ENCODE measurements at regions not wholly inside any gene's neighbourhood (a gene's known extent, or its start where the extent isn't known, plus 50 kb on each side); places are given as distances from the start of the nearest gene placed in this dataset.
A peak's percentile ranks its signal among the peaks of the same experiment; 100 is the strongest.

DNA sequence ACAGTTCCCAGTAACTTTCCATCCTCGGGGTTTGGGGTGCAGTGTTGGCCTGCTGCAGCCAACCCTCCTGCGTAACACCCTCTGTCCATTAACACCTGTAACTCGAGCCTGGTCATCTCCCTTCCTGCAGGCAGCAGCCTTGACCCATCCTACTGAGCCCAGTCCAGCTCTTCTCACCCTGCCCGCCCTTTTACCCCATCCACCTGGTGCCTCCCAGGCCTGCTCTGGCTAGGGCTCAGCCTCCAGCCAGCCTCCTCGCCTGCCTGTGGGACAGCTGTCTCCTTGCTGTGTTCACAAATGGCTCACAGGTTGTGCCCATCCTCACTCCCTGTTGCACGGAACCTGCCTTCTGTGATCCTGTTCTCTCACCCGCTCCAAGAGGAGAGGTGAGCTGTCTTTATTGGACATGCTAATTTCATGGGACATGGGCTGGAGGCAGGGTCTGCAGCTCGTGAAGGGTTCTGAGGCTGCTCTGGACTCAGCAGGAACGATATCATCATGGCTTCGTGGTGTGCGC lies 277.2 kb upstream of the TCERG1L start:
- DNase-seq = no peak

DNA sequence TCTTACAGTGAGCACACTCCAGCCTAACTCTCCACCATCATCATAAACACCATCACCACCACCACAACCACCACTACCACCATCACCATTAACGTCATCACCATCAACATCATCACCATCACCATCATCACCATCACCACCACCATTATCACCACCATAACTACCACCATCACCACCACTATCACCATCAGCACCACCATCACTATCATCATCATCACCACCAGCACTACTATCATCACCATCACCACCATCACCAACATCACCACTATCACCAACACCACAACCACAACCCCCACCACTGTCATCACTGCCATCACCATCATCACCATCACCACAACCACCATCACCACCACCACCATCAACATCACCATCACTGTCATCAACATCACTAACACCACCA lies 279.0 kb upstream of the TCERG1L start:
- DNase-seq = no peak

DNA sequence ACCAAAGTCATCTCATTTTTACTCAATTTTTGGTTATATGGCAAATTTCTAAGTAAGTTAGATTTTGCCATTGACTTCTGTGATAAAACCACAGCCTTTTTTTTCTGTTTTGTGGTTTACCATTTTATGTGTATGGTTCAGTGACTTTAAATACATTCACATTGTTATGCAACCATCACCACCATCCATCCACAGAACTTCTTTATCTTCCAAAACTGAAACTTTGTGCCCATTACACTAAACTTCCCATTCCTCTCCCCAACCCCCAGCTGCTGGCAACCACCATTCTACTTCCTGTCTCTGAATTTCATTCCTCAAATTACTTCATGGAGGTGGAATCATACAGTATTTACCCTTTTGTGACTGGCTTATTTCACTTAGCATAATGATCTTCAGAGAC lies 280.4 kb upstream of the TCERG1L start:
- DNase-seq = no peak

DNA sequence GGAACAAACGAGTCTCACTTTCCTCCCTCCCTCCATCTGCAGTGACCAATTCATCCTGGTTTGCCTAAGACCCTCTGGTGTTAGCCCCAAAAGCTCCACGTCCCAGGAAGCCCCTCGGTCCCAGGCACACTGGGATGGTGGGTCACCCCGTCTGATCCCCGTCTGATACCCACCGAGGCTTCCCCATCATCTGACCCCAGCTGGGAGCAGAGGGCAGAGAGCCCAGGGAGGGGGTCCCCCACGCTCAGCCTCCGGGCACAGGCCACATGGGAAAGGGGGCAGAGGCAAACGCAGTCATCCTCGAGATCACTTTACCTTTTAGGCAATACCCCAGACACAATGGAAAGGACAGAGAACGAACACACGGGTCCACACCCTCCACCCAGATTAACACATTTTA lies 291.6 kb upstream of the PPP2R2D start:
- DNase-seq = no peak

DNA sequence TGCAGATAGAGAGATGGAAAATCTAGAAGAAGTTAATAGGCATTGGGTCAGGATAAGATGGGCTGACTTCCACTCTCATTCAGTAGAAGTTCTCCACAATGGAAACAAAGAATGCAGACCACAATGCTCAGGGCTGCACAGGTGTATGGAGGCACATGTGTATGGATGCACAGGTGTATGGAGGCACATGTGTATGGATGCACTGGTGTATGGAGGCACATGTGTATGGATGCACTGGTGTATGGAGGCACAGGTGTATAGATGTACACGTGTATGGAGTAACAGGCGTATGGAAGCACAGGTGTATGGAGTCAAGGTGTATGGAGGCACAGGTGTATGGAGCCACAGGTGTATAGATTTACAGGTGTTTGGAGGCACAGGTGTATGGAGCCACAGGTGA lies 285.7 kb upstream of the PPP2R2D start:
- DNase-seq = no peak

DNA sequence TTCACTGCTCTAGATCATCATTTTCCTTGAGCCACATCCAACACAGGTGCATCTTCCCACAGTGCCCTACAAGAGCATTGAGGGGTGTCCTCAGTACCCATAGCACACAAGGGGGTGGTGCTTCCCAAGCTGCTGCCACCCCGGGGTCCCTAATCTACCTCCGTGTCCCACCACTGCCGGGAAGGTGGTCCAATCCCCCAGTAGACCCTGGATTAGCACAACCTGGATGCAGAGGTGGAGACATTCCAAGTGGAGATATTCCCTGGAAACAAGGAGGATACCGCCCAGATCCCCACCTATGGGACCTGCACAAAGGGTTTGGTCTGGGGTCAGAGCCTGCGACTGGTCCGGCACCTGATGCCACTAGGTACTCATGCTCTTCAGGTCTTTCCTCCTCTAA lies 284.8 kb upstream of the PPP2R2D start:
- no peak for DNase-seq

DNA sequence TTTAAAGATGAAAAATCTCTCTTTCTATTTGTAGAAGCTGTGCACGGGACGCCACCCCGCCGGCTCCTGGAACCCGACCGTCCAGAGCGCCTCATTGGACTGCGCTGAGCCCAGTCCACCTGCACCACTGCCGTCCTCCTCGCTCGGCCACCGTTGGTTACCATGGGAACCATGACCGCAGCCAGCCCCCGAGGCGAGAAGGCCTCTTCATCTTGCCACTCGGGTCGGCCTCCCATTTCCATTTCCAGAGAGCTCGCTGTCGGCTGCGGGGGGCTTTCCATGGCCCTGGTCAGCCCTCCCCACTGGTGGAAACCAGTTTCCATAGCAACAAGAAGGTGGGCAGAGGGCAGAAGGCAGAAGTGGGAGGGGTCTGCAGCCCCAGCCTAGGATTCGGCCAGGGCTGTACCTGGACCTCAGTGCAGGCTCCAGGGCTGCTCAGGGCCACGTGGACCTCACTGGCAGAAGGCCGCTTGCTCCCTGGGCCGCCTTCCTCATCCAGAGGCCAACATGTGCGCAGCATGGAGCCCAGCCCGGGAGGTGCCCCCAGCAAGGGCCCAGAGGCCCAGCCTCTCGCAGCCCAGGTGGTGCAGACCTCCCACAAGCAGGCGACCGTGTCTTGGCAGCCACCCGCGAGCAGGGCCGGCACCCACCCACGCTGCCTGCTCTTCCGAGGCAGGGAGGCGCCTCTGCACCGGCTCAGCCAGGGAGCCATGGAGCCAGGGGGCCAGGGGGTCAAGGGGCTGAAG lies 283.5 kb upstream of the PPP2R2D start:
- no peak for DNase-seq

DNA sequence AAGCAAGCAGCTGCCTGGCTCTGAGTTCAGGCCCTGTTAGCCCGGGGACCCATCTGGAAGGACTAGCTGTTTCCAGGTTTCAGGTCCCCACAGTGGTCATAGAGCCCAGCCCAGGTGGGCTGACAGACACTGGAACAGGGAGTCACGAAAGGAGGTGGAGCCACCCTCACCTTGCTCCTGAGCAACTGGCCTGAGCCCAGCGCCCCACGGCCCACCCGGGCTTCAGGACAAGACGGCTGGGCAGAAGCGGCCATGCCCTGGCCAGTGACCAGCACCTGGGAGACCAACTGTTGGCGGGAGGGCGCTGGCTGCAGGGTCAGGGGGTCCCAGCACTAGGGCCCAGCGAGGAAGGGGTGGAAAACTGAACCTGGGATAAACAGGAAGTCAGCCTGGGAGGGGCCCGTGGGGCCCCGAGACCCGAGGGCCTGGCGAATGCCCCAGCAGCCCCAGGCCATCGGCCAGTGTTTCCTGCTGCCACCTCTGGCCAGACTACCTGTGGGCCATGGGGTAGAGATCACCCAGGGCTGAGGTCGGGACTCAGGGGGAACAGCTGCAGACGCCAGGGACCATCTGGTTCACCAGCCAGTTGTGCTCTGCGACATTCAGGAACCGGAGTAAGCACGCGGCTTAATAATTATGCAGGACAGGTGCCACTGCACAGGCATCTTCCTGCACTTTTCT lies 282.1 kb upstream of the PPP2R2D start:
- no peak for DNase-seq

DNA sequence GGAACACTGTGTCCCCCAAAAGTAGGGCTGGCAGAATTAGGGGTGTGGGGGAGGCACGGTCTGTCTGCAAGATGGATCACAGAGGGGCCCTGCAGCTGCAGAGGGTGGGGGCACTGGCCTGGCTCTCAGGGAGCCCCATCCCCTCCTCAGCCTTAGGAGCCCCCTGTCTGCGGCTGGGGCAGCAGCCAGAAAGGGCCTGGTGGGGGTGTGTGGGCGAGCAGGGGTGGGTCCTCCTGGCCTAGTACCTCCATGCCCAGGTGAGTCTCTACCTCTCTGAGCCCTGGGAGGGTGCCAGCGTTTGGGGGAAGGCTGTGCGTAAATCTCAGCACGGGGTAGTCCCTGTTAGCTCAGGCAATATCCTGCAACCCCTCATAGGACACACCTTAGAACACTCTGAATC lies 280.5 kb upstream of the PPP2R2D start:
- no peak for DNase-seq

DNA sequence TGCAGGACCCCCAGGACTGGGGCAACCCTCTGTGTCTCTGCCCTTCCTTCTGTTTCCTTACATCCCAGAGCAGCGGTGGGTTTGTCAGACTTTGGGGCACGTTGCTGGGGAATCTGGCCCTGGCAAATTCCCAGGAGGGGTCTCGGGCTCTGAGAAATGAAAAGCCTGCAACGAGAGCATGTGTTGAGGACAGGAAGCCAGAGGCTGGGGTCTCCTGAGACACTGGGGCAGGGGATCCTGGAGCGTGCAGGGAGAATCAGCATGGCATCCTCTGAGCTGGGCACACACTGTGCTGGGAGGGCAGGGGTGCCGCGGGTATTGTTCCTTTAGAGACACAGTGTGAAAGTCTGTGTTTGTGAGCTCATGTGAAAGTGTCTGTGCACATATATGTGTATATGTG lies 279.9 kb upstream of the PPP2R2D start:
- DNase-seq = no peak

DNA sequence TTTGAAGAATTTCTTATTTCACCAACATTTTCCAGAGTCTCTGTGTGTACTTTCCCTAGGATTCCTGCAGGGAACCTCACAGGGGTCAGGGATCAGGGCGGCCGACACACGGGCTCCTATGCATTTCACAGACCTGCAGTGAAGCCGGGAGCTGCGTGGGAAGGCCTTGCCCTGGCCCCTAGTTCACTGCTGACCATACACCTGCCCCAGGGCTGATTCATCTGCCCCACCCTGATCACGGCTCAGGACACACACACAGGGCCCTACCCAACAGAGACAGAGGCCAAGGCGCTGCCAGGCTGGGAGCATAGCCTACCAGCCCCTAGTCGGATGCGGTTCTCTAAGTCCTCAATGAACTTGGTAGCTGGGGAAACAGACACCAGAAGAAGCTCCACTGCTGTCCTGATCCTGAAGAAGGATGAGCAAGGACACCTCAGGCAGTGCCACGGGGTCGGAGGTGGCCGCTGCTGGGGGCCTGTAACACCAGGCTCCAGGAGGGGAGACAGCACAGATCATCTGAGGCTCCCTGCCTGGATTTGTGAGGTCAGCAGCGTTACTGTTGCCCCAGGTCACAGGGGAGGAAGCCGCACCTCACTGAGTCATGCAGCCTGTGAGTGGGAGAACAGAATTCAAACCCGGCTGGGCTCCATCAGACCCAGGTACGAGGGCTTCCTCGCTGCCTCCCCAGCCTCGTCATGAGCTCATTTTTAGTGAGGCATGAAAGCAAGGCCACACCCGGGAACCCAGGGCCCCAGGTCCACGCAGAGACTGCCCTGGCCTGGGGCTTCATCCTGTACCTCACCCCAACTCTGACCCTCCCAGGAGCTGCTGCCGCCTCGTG lies 278.8 kb upstream of the PPP2R2D start:
- no peak for DNase-seq

DNA sequence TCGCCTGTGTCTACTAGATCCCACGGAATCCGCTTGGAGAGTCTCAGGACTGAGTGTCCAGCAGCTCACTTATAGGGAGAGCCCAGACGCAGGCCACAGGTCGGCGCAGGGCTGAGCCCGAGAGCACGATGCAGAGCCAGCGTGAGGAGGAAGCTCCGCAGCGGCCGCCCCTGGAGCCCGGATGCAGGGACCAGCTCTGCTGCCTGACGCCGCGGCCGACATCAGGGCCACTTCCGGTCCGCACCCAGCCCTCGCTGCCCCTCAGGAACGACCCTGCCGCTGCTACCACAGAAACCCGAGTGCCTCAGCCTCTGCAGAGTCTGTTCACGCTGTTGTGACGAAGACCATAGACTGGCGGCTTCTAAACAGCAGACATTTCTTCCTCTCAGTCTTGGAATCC lies 275.8 kb upstream of the PPP2R2D start:
- no peak for DNase-seq

DNA sequence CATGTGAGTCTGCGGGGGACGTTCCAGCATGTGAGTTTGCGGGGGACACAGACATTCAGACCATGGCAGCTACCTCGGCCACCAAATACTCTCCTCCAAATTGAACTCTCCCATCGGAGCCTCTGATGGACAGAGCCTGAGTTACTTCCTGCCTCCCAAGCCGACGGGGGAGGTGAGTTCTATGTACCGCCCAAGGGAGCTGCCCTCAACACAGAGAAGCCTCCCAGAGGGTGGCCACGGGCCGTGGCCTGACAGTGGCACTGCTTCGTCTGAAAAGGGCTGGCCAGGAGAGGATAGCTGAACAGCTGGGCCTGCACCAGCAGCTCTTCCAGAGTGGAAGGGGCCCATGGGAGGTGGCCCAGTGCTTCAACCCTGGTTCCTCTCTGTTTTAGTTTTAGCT lies 274.5 kb upstream of the PPP2R2D start:
- DNase-seq = no peak

DNA sequence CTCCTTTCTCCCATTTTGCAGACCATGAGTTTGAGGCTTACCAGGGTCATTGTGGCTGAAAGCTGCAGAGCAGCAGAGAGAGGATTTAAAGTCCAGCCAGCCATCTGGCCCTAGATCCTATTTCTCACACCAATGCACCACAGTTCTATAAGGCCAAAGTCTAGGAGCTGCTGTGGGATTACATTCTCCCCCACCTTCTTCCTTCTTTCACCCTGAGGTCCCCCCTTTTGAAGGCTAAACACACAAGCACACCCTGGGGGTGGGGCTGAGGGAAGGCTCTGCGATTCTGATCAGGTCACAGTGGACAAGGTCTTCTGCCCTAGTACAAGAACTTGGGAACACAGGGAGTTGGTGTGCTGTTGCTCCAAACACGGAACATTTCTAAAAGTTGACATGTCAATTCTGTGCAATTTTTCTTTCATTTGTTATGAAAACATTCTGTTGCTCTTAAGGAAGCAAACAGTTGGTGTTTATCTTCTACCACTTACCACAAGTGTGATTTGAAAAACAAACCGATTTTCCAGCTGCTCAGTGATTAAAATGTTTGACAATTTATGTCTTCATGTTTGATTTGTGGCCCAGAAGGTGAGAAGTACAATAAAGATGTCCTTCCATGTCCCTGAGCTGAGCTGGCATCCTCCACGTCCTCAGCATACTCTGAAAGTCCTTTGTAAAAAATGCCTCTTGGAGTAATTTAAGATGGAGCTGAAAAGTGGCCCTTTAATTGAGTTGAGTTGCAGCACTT lies 271.6 kb upstream of the PPP2R2D start:
- no peak for DNase-seq

DNA sequence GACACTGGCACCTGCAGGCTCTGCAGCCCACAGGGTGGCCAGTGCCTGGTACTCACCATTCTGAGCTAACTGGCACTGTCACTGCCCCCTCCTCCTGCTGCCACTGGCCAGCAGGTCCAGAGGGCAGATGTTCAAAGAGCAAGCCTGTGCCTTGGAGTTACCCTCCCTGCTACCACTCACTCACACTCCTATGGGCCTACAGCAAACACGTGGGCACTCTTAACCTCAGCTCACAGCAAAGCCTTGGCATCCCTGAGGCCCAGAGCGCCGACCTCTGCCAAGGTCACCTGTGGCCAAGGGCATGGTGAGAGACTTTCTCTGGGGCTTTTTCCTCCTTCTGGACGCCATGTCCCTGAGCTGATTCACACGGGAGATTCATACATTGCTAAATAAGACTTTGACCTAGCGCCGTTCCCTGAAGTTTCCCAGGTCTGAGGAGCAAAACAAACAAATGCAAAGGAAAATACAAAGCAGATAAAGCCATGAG lies 270.0 kb upstream of the PPP2R2D start:
- no peak for DNase-seq

DNA sequence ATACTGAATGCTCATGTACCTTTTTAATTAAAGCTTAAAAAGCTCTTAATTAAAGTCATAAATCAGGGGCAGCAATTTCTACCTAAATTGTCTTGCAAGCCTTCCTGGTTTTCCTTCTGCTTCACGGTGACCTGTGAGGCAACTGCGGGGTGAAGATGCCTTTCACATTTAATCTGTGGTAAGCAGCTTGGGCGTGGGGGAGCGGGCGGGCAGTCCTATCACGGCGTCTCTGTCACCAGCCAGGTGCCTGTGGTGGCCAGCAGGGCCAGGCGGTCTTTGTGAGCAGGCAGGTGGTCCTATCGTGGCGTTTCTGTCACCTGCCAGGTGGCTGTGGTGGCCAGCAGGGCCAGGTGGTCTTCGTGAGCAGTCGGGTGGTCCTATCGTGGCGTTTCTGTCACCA lies 269.2 kb upstream of the PPP2R2D start:
- DNase-seq = no peak

DNA sequence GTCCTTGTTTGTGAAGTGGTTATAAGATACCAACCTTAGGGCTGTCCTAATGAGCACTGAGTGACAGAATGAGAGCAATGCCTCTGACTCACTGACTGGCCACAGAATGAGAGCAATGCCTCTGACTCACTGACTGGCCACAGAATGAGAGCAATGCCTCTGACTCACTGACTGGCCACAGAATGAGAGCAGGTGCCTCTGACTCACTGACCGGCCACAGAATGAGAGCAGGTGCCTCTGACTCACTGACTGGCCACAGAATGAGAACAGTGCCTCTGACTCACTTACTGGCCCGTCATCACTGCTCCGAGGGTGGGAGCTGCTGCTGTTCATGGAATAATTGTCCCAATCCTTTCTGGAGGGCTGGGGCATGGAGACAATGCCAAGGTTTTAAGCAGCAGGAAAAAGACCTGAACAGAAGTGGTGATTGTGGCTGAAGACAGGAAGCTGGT lies 265.2 kb upstream of the PPP2R2D start:
- DNase-seq = peak; percentile 9

DNA sequence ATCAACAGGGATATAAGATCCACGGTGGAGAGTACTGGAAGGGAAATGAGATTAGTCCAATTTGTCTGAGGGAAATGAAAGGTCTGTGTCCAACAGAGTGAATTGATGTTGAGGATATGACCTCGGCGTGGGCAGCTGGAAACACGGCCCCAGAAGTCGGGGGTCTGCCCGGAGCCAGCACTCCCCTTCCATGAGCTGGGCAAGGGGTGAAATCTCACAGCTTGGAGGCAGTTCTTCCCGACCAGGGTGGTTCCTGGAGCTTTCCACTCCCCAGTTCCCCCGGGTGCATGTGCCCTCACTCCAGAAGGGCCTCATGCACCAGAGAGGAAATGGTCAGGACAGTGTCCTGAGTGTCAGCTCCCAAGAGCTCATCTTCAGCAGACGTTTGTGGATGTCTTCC lies 264.7 kb upstream of the PPP2R2D start:
- no peak for DNase-seq

DNA sequence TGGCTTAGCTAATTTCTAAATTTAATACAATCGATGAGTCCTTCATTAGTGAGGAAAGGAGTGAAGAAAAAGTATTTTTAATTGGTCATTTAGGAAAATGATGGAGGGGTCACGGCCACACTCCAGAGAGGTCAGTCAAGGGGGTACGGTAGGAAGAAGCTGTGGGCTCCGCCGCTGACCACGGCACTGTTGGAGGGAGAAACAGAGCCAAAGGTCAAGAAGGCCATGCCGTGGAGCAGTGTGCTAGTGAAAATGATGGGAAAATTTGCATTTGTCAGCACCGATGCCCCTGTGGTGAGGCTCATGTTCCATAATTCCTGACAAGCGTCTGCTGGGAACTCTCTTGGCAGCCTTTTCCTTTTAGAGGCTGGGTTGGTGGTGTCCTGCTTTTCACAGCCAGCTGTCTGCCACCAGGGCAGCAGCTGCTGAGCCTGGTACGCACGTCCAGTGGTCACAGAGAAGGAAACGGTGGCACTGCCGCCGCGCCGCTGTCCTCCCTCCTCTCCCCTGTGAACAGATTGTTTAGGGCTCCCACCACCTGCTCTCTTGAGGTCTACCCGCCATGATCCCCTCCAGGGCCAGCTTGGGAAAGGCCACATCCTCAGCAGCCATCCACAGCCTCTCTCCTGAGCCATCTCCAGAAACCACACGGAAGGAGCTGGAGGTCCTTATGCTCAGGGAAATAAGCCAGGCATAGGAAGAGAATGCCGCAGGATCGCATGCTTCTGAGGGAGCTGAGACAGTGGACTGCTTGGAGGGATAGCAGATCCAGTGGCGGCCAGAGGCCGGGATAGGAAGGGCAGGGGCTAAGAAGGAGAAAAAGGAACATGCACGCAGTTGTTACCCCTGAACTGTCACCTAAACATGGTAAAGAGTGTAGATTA lies 263.7 kb upstream of the PPP2R2D start:
- no peak for DNase-seq

DNA sequence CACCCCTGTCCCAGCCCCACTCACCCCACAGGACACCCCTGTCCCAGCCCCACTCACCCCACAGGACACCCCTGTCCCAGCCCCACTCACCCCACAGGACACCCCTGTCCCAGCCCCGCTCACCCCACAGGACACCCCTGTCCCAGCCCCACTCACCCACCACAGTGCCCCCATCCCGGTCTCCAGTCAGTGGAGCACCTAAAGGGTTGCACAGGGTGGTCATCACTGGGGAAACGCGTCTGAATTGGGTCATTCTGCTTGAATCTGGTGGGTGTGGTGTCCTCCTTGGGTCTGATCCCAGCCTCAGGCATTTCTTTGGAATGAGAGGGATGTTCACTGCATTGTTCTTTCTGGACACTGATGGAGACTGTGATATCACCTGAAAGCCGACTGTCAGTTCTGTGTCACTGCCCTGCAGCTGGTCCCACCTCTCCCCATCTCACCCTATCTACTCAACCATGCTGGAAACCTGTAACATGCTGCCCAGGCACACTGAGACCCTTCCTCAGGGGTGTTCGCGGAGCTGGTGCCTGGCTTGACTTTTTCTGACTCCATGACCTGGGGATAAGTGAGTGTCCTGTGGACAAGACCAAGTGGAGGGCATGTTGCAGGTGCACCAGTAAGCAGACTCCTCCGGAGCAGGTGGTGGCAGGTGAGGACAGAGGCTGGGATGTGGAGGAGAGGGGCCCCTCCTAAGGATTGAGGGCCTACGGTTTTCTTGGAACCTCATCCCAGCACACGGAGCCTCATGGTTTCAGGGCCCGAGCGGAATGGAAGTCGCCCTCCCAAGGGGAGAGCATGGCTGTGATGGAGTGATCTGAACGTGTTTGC lies 262.5 kb upstream of the PPP2R2D start:
- no peak for DNase-seq

DNA sequence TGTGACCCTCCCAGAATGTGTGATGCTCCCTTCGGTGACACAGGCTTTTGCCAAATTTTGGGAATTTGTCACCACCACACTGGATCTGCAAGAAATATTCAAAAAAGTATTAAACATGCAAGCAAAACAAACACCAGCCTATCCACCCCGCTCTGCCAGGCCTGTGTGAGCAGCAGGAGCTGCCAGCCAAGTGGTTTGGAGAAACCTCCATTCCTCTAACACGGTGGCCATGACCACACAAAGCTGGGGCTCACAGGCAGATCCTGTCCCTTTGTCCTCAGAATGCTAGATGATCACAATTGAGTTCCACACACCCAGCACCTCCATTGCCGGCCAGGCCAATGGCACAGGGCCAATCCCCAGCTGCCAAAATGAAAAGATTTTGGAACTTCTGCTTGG lies 261.9 kb upstream of the PPP2R2D start:
- no peak for DNase-seq

Measured in DMS153 (cell line).